Prostate gland (tissue), 2 donors: ENCODE measurements at regions not wholly inside any gene's neighbourhood (a gene's known extent, or its start where the extent isn't known, plus 50 kb on each side); places are given as distances from the start of the nearest gene placed in this dataset.

ENCODE experiments used
- DNase-seq: peaks from one replicate; pipeline ENCODE4 v3.0.0-alpha.2; 2019; ENCODE audit warnings: low spot score
- H3K27ac ChIP-seq, 2 donors: fragments of 200-600 bp; sonication (generic); 2 replicates each; pipeline ENCODE4 v1.5.1; 2017 to 2019
- H3K27me3 ChIP-seq: fragments of 200-600 bp; sonication (generic); replicated peaks from 2 replicates; pipeline ENCODE4 v1.5.1; 2019; ENCODE audit not compliant: insufficient read depth
- H3K36me3 ChIP-seq, 2 donors: fragments of 200-600 bp; sonication (generic); 1 replicate in 1 of 2; 2 replicates in 1 of 2; pipeline versions ENCODE4 v1.5.1 to v1.8.1; 2017 to 2019
- H3K4me1 ChIP-seq: fragments of 200-600 bp; sonication (generic); replicated peaks from 2 replicates; pipeline ENCODE4 v1.5.1; 2019
- H3K4me3 ChIP-seq, 2 donors: fragments of 200-600 bp; sonication (generic); 2 replicates each; pipeline ENCODE4 v1.5.1; 2017 to 2019
- H3K9me3 ChIP-seq: fragments of 200-600 bp; sonication (generic); 2 replicates; pipeline ENCODE4 v1.5.1; 2017
- CTCF ChIP-seq, 4 experiments: fragments of 200-600 bp in 2 of 4; fragments of 450-650 bp in 2 of 4; sonication (generic) in 2 of 4; IDR thresholded peaks; 1 replicate in 3 of 4; 2 replicates in 1 of 4; pipeline ENCODE4 v1.5.1; 2016 to 2019; ENCODE audit warnings: antibody characterized with exemption in 4 of 4, mild to moderate bottlenecking in 2 of 4, moderate library complexity in 2 of 4
- POLR2A ChIP-seq: fragments of 450-650 bp; IDR thresholded peaks from one replicate; pipeline ENCODE4 v1.6.1; 2016; ENCODE audit warnings: antibody characterized with exemption, mild to moderate bottlenecking
- POLR2AphosphoS5 ChIP-seq: sonication (generic); formaldehyde crosslinking; IDR thresholded peaks from one replicate; pipeline ENCODE4 v1.6.1; 2017; ENCODE audit warnings: antibody characterized with exemption
- WGBS: methylation state at CpG from one replicate; pipeline ENCODE4 v1.1.5; 2018; 5-methylcytosine and 5-hydroxymethylcytosine counted together
- intact Hi-C: fragments of 100-400 bp; cut with DNase I; formaldehyde crosslinking; loops from one replicate; pipeline ENCODE4 v1.14.2; 2022

GRCh38 chrX:143165778-143166177 lies 140.1 kb downstream of the SPANXN4 start:
- intact Hi-C loops, result no loop called here
- WGBS, result 78% methylated on average over 1 of the region's 1 CpG
- DNase-seq, result no peak
- Histone ChIP-seq H3K4me1 (no peaks in the 10 kb centered on the region), H3K36me3 (no peaks in the 10 kb centered on the region), H3K9me3 (no peaks in the 10 kb centered on the region), H3K27me3 (no peaks in the 10 kb centered on the region), H3K4me3 (no peak overlapping the region), H3K27ac (no peak overlapping the region)
- no peak for TF ChIP-seq POLR2AphosphoS5
- TF ChIP-seq POLR2A, result no peak
- TF ChIP-seq CTCF (IDR thresholded peaks at IDR 0.05), result no peak

GRCh38 chrX:143139681-143140080 lies 114.0 kb downstream of the SPANXN4 start:
- no peaks in the 10 kb centered on the region for H3K4me1 ChIP-seq
- TF ChIP-seq POLR2AphosphoS5, result no peak
- TF ChIP-seq CTCF (IDR thresholded peaks at IDR 0.05), result no peak
- no peak for TF ChIP-seq POLR2A
- DNase-seq, result no peak
- H3K27ac ChIP-seq, result no peak overlapping the region
- no peaks in the 10 kb centered on the region for H3K9me3 ChIP-seq
- H3K4me3 ChIP-seq, result no peak overlapping the region
- intact Hi-C loops, result no loop called here
- 70% methylated on average over 2 of the region's 2 CpGs for WGBS
- H3K27me3 ChIP-seq, result no peaks in the 10 kb centered on the region
- no peaks in the 10 kb centered on the region for H3K36me3 ChIP-seq

- Histone ChIP-seq H3K27ac (no peak overlapping the region), H3K36me3 (no peaks in the 10 kb centered on the region), H3K4me1 (no peaks in the 10 kb centered on the region), H3K4me3 (no peak overlapping the region), H3K9me3 (no peaks in the 10 kb centered on the region), H3K27me3 (no peaks in the 10 kb centered on the region)
- no peak for TF ChIP-seq POLR2AphosphoS5
- no peak for TF ChIP-seq POLR2A
- TF ChIP-seq CTCF (IDR thresholded peaks at IDR 0.05), result no peak
- 21% methylated on average over 4 of the region's 4 CpGs for WGBS
- DNase-seq, result no peak
- intact Hi-C loops, result no loop called here
These were observed 95.7 kb downstream of the SPANXN4 start for GRCh38 chrX:143121477-143121876.

- intact Hi-C loops, result no loop called here
- DNase-seq, result no peak
These were observed 89.7 kb downstream of the SPANXN4 start for GRCh38 chrX:143115466-143115865.

More at GRCh38 chrX:143115466-143115865, 89.7 kb downstream of the SPANXN4 start:
- 92% methylated on average over 2 of the region's 2 CpGs for WGBS
- H3K4me1 ChIP-seq, result no peaks in the 10 kb centered on the region
- H3K27me3 ChIP-seq, result no peaks in the 10 kb centered on the region
- no peaks in the 10 kb centered on the region for H3K9me3 ChIP-seq
- H3K27ac ChIP-seq, result no peak overlapping the region
- no peaks in the 10 kb centered on the region for H3K36me3 ChIP-seq
- H3K4me3 ChIP-seq, result no peak overlapping the region
- TF ChIP-seq POLR2AphosphoS5, result no peak
- no peak for TF ChIP-seq POLR2A
- no peak for TF ChIP-seq CTCF (IDR thresholded peaks at IDR 0.05)
